GM12878 (cell line): ENCODE measurements at regions not wholly inside any gene's neighbourhood (a gene's known extent, or its start where the extent isn't known, plus 50 kb on each side); places are given as distances from the start of the nearest gene placed in this dataset.

Source experiments
- ATAC-seq: fragments of 200-7000 bp; cut with Tn5 transposase; 3 replicates; pipeline ENCODE4 v1.9.1; 2020; ENCODE audit warnings: mild to moderate bottlenecking, moderate library complexity
- BruUV-seq: library from RNA; stranded (reverse); fragments of 400-500 nt; replicated peaks from 2 replicates; lab custom pipeline; 2021; lab: Mats Ljungman, UMichigan
- CTCF ChIA-PET: fragments of 300-600 bp; sonication (Branson Sonifier 250); formaldehyde crosslinking; extraction: SDS; loops from one replicate; lab custom pipeline; 2021; ENCODE audit warnings: inconsistent platforms; lab: Yijun Ruan, JAX
- POLR2A ChIA-PET: fragments of 350-600 bp; formaldehyde crosslinking; extraction: SDS; loops from one replicate; lab custom pipeline; 2021; ENCODE audit warnings: inconsistent platforms; lab: Charles Lee
- RAD21 ChIA-PET: fragments of 300-600 bp; sonication (Branson Sonifier 250); formaldehyde crosslinking; loops from one replicate; lab custom pipeline; 2023; ENCODE audit warnings: antibody characterized with exemption; ENCODE audit not compliant: unreplicated experiment; lab: Charles Lee
- SMC1A ChIA-PET: fragments of 300-600 bp; sonication (Branson Sonifier 250); formaldehyde crosslinking; loops from one replicate; lab custom pipeline; 2023; ENCODE audit not compliant: unreplicated experiment, uncharacterized antibody; lab: Charles Lee
- DNase-seq: peaks from one replicate; pipeline ENCODE4 v3.0.0-alpha.2; 2011; ENCODE audit warnings: low read depth, low spot score
- FAIRE-seq: peaks from 3 replicates; lab custom pipeline; 2011; peaks lifted over from hg19 to GRCh38; lab: Jason Lieb, UNC
- H2AFZ ChIP-seq: 2 replicates; pipeline ENCODE4 v1.6.0; 2011; ENCODE audit warnings: low read depth, low read length, control low read depth; ENCODE audit not compliant: control insufficient read depth
- H3K27ac ChIP-seq: 2 replicates; pipeline ENCODE4 v1.5.1; 2011; ENCODE audit warnings: control low read depth; ENCODE audit not compliant: control insufficient read depth, insufficient read depth
- H3K27me3 ChIP-seq, 2 experiments: replicated peaks in 1 of 2; 2 replicates each; pipeline versions ENCODE4 v1.6.0 to v1.6.1; 2011; ENCODE audit warnings: low read length in 1 of 2; ENCODE audit not compliant: control insufficient read depth in 2 of 2, insufficient read depth in 2 of 2
- H3K36me3 ChIP-seq, 2 experiments: 2 replicates each; pipeline ENCODE4 v1.5.1; 2011; ENCODE audit warnings: low read length in 1 of 2; ENCODE audit not compliant: control insufficient read depth in 2 of 2, insufficient read depth in 2 of 2
- H3K4me1 ChIP-seq: 2 replicates; pipeline ENCODE4 v1.6.1; 2011; ENCODE audit warnings: mild to moderate bottlenecking, low read length, moderate library complexity, mixed read lengths; ENCODE audit not compliant: control insufficient read depth, insufficient read depth
- H3K4me2 ChIP-seq: 2 replicates; pipeline ENCODE4 v1.6.0; 2011; ENCODE audit warnings: control low read depth; ENCODE audit not compliant: control insufficient read depth, insufficient read depth
- H3K4me3 ChIP-seq: fragments of 200-600 bp; sonication (generic); 2 replicates; pipeline ENCODE4 v1.5.1; 2016
- H3K79me2 ChIP-seq: 2 replicates; pipeline ENCODE4 v1.6.0; 2011; ENCODE audit warnings: low read length; ENCODE audit not compliant: control insufficient read depth, insufficient read depth
- H3K9ac ChIP-seq: 2 replicates; pipeline ENCODE4 v1.8.0; 2011; ENCODE audit warnings: low read length, control low read depth, mixed read lengths; ENCODE audit not compliant: control insufficient read depth, insufficient read depth
- H3K9me3 ChIP-seq: replicated peaks from 3 replicates; pipeline ENCODE4 v1.5.1; 2011; ENCODE audit warnings: mild to moderate bottlenecking, low read length; ENCODE audit not compliant: control insufficient read depth, insufficient read depth
- H4K20me1 ChIP-seq: 2 replicates; pipeline ENCODE4 v1.6.0; 2011; ENCODE audit not compliant: control insufficient read depth, insufficient read depth
- BMI1 ChIP-seq: fragments of 450-650 bp; IDR thresholded peaks from 2 replicates; pipeline ENCODE4 v1.6.1; 2016; ENCODE audit warnings: mild to moderate bottlenecking, moderate library complexity, borderline replicate concordance
- IRF5 ChIP-seq: fragments of 450-650 bp; IDR thresholded peaks from 2 replicates; pipeline ENCODE4 v1.6.1; 2017; ENCODE audit warnings: borderline replicate concordance
- JUNB ChIP-seq: IDR thresholded peaks from 2 replicates; pipeline ENCODE4 v1.6.1; 2016; ENCODE audit warnings: antibody characterized with exemption, mild to moderate bottlenecking
- MYC ChIP-seq: IDR thresholded peaks from 2 replicates; pipeline ENCODE4 v1.6.1; 2011; ENCODE audit warnings: mild to moderate bottlenecking, low read length, moderate library complexity, inconsistent platforms; ENCODE audit not compliant: insufficient read depth, insufficient replicate concordance, insufficient read length, severe bottlenecking
- SIX5 ChIP-seq: IDR thresholded peaks from 2 replicates; pipeline ENCODE4 v1.6.1; 2011; ENCODE audit warnings: mild to moderate bottlenecking, low read depth, low read length, moderate library complexity; ENCODE audit not compliant: severe bottlenecking
- SMAD5 ChIP-seq: IDR thresholded peaks from 2 replicates; pipeline ENCODE4 v1.6.1; 2016; ENCODE audit warnings: antibody characterized with exemption, low read depth
- SMARCA5 ChIP-seq: fragments of 450-650 bp; IDR thresholded peaks from 2 replicates; pipeline ENCODE4 v1.6.1; 2017; ENCODE audit warnings: mild to moderate bottlenecking
- WGBS: methylation state at CpG from one replicate; pipeline ENCODE4 v1.1.6; 2016; ENCODE audit warnings: low lambda C conversion rate; ENCODE audit not compliant: insufficient replicate concordance, insufficient coverage; ENCODE audit errors: missing lambda C conversion rate; 5-methylcytosine and 5-hydroxymethylcytosine counted together
- in situ Hi-C: fragments of 300-500 bp; cut with MboI; formaldehyde crosslinking; loops from 9 replicates; pipeline ENCODE4 v1.14.3; 2018; ENCODE audit warnings: mixed read lengths
- intact Hi-C: fragments of 100-400 bp; cut with micrococcal nuclease; formaldehyde crosslinking; loops from one replicate; pipeline ENCODE4 v1.14.2; 2022; ENCODE audit not compliant: unreplicated experiment

GRCh38 chr7:98520356-98520951 lies 96.6 kb upstream of the NPTX2 start (continued):
- TF ChIP-seq MYC = no peak

- WGBS = 54% methylated on average over 25 of the region's 25 CpGs
- H3K27me3 ChIP-seq = no peaks in the 10 kb centered on the region
- POLR2A ChIA-PET = no interaction called here
- H3K4me2 ChIP-seq = no peak overlapping the region
- no peak overlapping the region for H3K27ac ChIP-seq
- in situ Hi-C loops = no loop called here
- CTCF ChIA-PET = no interaction called here
- intact Hi-C loops = no loop called here
- DNase-seq = no peak
- no peaks in the 10 kb centered on the region for H4K20me1 ChIP-seq
- H3K9me3 ChIP-seq = no peaks in the 10 kb centered on the region
- TF ChIP-seq SMAD5 (no peak), SMARCA5 (no peak), IRF5 (no peak), JUNB (no peak), BMI1 (no peak), SIX5 (no peak)
- FAIRE-seq = no peak
- no peaks in the 10 kb centered on the region for H3K79me2 ChIP-seq
- BruUV-seq = no TSS peak
- RAD21 ChIA-PET = no interaction called here
- no peaks in the 10 kb centered on the region for H3K4me1 ChIP-seq
- SMC1A ChIA-PET = no interaction called here
- no peak overlapping the region for H3K9ac ChIP-seq
- no peaks in the 10 kb centered on the region for H3K36me3 ChIP-seq
- ATAC-seq = no peak
- H2AFZ ChIP-seq = no peak overlapping the region
- H3K4me3 ChIP-seq = no peak overlapping the region
Measured at GRCh38 chr7:98518159-98518947, 98.7 kb upstream of the NPTX2 start.
